Lower lobe of right lung (tissue), 2 donors: ENCODE measurements at regions not wholly inside any gene's neighbourhood (a gene's known extent, or its start where the extent isn't known, plus 50 kb on each side); places are given as distances from the start of the nearest gene placed in this dataset.

Source experiments
- ATAC-seq, 2 donors: fragments of 200-7000 bp; cut with Tn5 transposase; one replicate each; pipeline ENCODE4 v1.9.1; 2020 to 2022; ENCODE audit warnings: mild to moderate bottlenecking in 2 of 2, moderate library complexity in 2 of 2
- DNase-seq: peaks from one replicate; pipeline ENCODE4 v3.0.0-alpha.2; 2020
- H3K27ac ChIP-seq: fragments of 200-600 bp; one replicate; pipeline ENCODE4 v1.8.0; 2022
- H3K27me3 ChIP-seq: fragments of 200-600 bp; one replicate; pipeline ENCODE4 v1.8.0; 2022; ENCODE audit warnings: low read depth
- H3K36me3 ChIP-seq: fragments of 200-600 bp; one replicate; pipeline ENCODE4 v1.8.0; 2022; ENCODE audit warnings: mild to moderate bottlenecking
- H3K4me1 ChIP-seq: fragments of 200-600 bp; one replicate; pipeline ENCODE4 v1.8.0; 2022
- H3K4me3 ChIP-seq: fragments of 200-600 bp; one replicate; pipeline ENCODE4 v1.8.0; 2022; ENCODE audit warnings: mild to moderate bottlenecking
- H3K9me3 ChIP-seq: fragments of 200-600 bp; one replicate; pipeline ENCODE4 v1.8.0; 2022
- intact Hi-C: fragments of 100-400 bp; cut with DNase I; formaldehyde crosslinking; loops from one replicate; pipeline ENCODE4 v1.11.0; 2022
- TF ChIP-seq, protein P1 (sequence below): fragments of 200-600 bp; IDR thresholded peaks from one replicate; pipeline ENCODE4 v1.8.0; 2022; ENCODE audit warnings: antibody characterized with exemption, mild to moderate bottlenecking
- donor health status: DM: no; HTN: yes; CAD: no; lungs with severe emphysema.

DNA sequence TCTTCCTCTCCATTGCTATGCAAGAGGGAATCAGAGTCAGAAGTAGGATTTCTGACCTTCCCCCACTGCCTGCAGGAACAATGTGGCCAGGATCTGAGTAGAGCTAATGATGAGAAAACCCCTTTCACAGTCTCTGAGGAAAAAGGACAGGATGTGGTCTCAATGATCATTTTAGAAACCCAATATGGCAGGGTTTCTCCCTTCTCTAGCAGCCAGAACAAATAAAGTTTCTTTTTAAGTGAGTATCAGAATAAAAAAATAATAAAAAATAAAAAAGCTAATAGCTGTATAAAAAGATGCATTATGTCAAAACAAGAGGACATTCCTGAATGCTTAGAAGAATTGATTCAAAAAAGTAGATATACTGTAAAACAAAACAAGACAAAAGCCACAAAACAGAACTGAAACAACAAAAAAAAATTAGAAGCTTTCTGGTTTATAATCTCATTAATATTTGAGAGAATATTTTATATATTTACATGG is 1124.9 kb upstream of the ZEB2 start:
- no peaks in the 10 kb centered on the region for H3K27me3 ChIP-seq
- H3K9me3 ChIP-seq = no peaks in the 10 kb centered on the region
- TF ChIP-seq, protein P1, sequence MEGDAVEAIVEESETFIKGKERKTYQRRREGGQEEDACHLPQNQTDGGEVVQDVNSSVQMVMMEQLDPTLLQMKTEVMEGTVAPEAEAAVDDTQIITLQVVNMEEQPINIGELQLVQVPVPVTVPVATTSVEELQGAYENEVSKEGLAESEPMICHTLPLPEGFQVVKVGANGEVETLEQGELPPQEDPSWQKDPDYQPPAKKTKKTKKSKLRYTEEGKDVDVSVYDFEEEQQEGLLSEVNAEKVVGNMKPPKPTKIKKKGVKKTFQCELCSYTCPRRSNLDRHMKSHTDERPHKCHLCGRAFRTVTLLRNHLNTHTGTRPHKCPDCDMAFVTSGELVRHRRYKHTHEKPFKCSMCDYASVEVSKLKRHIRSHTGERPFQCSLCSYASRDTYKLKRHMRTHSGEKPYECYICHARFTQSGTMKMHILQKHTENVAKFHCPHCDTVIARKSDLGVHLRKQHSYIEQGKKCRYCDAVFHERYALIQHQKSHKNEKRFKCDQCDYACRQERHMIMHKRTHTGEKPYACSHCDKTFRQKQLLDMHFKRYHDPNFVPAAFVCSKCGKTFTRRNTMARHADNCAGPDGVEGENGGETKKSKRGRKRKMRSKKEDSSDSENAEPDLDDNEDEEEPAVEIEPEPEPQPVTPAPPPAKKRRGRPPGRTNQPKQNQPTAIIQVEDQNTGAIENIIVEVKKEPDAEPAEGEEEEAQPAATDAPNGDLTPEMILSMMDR = no peak
- ATAC-seq (no peak), DNase-seq (no peak)
- no peaks in the 10 kb centered on the region for H3K4me1 ChIP-seq
- intact Hi-C loops = no loop called here
- no peaks in the 10 kb centered on the region for H3K36me3 ChIP-seq
- H3K27ac ChIP-seq = no peak overlapping the region
- H3K4me3 ChIP-seq = no peak overlapping the region

DNA sequence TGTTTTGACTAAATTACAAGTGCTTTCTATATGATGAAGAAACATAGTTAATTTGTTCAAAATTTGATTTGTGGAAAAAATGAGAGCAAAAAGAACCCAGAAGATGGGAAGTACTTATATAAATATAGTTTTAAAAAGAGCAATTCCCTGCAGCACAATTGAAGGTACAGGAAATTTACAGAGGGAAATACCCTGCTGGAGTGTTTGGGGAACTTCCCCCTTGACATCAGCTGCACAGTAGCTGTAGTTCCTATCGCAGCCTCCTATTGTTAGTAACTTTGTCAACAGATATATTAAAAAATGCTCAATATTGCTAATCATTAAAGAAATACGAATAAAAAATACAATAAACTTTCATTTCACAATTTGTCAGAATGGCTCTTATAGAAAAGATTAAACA is 1118.8 kb upstream of the ZEB2 start:
- Histone ChIP-seq H3K4me1 (no peaks in the 10 kb centered on the region), H3K36me3 (no peaks in the 10 kb centered on the region), H3K4me3 (no peak overlapping the region), H3K9me3 (no peaks in the 10 kb centered on the region), H3K27me3 (no peaks in the 10 kb centered on the region), H3K27ac (no peak overlapping the region)
- DNase-seq = no peak
- intact Hi-C loops = no loop called here
- no peak for ATAC-seq
- TF ChIP-seq, protein P1 = no peak

DNA sequence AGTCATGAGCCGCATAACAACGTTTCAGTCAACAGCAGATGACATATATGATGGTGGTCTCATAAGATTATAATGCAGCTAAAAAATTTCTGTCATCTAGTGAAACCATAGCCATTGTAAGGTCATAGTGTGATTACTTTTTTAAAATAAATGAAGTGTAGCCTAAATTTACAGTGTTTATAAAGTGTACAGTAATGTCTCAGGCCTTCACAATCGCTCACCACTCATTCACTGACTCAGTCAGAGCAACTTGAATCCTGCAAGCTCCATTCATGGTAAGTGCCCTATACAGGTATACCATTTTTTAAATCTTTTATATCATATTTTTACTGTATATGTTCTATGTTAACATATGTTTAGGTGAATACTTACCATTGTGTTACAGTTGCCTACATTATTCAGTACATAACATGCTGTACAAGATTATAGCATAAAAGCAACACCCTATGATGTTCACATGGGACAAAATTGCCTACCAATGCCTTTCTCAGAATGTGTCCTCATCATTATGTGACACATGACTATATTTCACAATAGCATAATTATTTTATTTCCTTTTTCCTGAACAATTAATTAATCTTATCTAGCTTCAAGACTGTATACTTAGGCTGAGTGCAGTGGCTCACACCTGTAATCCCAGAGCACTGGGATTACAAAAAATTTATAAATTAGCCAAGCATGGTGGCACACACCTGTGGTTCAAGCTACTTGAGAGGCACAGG is 1115.9 kb upstream of the ZEB2 start:
- Histone ChIP-seq H3K36me3 (no peaks in the 10 kb centered on the region), H3K4me3 (no peak overlapping the region), H3K9me3 (no peaks in the 10 kb centered on the region), H3K27ac (no peak overlapping the region), H3K4me1 (no peaks in the 10 kb centered on the region), H3K27me3 (no peaks in the 10 kb centered on the region)
- TF ChIP-seq, protein P1 = no peak
- ATAC-seq (no peak), DNase-seq (no peak)
- intact Hi-C loops = no loop called here

DNA sequence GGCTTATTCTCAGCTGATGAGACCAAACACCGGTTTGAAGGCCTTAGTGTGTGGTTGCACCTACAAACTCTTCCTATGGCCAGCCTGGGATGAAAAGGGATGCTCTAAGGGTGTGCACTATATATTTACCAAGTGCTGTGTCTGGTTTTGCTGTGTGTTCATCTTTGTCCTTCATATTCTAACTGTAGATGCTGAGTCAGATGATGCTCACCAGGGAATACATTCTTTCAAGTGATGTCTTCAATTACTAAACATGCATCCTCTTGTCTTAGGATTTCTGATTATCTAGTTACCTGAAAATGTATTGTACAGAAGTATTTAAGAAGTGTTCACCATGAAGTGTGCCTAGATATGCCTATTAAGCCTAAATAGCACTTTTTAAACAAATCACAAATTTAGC is 1111.6 kb upstream of the ZEB2 start:
- DNase-seq = no peak
- no peak overlapping the region for H3K27ac ChIP-seq
- intact Hi-C loops = no loop called here

DNA sequence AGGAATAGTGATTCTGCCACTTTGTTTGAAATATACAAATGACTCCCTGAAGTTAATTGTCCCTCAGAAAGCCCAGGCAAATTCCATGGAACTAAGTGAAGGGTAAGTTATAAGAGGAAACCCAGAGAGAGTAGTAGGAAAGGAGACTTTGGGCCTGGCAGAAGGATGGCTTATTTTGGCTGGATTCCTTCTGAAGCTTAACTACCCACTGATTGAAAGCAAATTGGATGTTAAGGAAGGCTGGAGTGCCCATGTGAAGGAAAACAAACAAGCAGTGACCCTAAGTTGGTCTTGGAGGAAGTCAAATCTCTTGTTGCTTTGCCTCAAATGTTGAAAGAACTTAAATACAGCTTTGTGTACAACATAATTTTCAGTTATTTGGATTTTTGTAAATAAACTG is 1106.4 kb upstream of the ZEB2 start:
- H3K27me3 ChIP-seq = no peaks in the 10 kb centered on the region
- TF ChIP-seq, protein P1 = no peak
- intact Hi-C loops = no loop called here
- no peak for ATAC-seq
- no peak for DNase-seq
- H3K9me3 ChIP-seq = no peaks in the 10 kb centered on the region
- H3K4me3 ChIP-seq = no peak overlapping the region
- no peak overlapping the region for H3K27ac ChIP-seq
- no peaks in the 10 kb centered on the region for H3K4me1 ChIP-seq
- H3K36me3 ChIP-seq = no peaks in the 10 kb centered on the region

More for the DNA sequence above, 1111.6 kb upstream of the ZEB2 start:
- Histone ChIP-seq H3K36me3 (no peaks in the 10 kb centered on the region), H3K4me1 (no peaks in the 10 kb centered on the region), H3K27me3 (no peaks in the 10 kb centered on the region), H3K9me3 (no peaks in the 10 kb centered on the region), H3K4me3 (no peak overlapping the region)
- TF ChIP-seq, protein P1 = no peak
- no peak for ATAC-seq
